ENCODE measurements at regions not wholly inside any gene's neighbourhood (a gene's known extent, or its start where the extent isn't known, plus 50 kb on each side); places are given as distances from the start of the nearest gene placed in this dataset.

- TF ChIP-seq CTCF (IDR thresholded peaks at IDR 0.05) (no peak), POLR2A (IDR thresholded peaks at IDR 0.05) (no peak)
Measured at GRCh38 chr12:25001311-25001710, 52.4 kb upstream of the BCAT1 start.

Data from esophagus squamous epithelium (tissue), 4 donors.